HCT116 (cell line): ENCODE measurements at regions not wholly inside any gene's neighbourhood (a gene's known extent, or its start where the extent isn't known, plus 50 kb on each side); places are given as distances from the start of the nearest gene placed in this dataset.

Experiments used
- ATAC-seq: fragments of 200-7000 bp; cut with Tn5 transposase; 2 replicates; pipeline ENCODE4 v1.9.1; 2020; ENCODE audit warnings: mild to moderate bottlenecking, moderate library complexity
- BruUV-seq: library from RNA; stranded (reverse); fragments of 400-500 nt; replicated peaks from 2 replicates; lab custom pipeline; 2021; lab: Mats Ljungman, UMichigan
- CTCF ChIA-PET: fragments of 300-600 bp; sonication (Branson Sonifier 250); formaldehyde crosslinking; loops from one replicate; lab custom pipeline; 2021; ENCODE audit warnings: antibody characterized with exemption; lab: Charles Lee
- POLR2A ChIA-PET: fragments of 300-600, 350-600 bp; sonication (Branson Sonifier 250); formaldehyde crosslinking; loops from one replicate; lab custom pipeline; 2021; ENCODE audit warnings: antibody characterized with exemption; lab: Charles Lee
- RAD21 ChIA-PET, 2 experiments: fragments of 300-600 bp; sonication (Branson Sonifier 250); formaldehyde crosslinking; loops; one replicate each; lab custom pipeline; 2023; ENCODE audit warnings: low total read pairs in 2 of 2; ENCODE audit not compliant: uncharacterized antibody in 2 of 2, unreplicated experiment in 2 of 2, low non-redundant PET in 1 of 2; lab: Charles Lee
- DNase-seq: peaks from one replicate; pipeline ENCODE4 v3.0.0-alpha.2; 2010; ENCODE audit warnings: low read depth, low spot score
- H2AFZ ChIP-seq: fragments of 200-600 bp; shearing (Covaris generic), sonication (generic); 2 replicates; pipeline ENCODE4 v1.6.1; 2017; ENCODE audit warnings: low read depth, mixed run types, mixed read lengths, antibody characterized with exemption, low read length; ENCODE audit not compliant: poor library complexity, severe bottlenecking
- H3K27ac ChIP-seq: 2 replicates; pipeline ENCODE4 v1.5.1; 2012; ENCODE audit warnings: low read depth, low read length
- H3K27me3 ChIP-seq: fragments of 200-600 bp; sonication (generic); 2 replicates; pipeline ENCODE4 v1.6.1; 2016; ENCODE audit warnings: mixed run types, low read length, mixed read lengths; ENCODE audit not compliant: insufficient read depth
- H3K36me3 ChIP-seq, 2 experiments: fragments of 200-500 bp in 1 of 2; fragments of 200-600 bp in 1 of 2; sonication (Bioruptor generic) in 1 of 2; sonication (generic) in 1 of 2; 2 replicates each; pipeline versions ENCODE4 v1.5.1 to v1.6.1; 2014 to 2016; ENCODE audit warnings: low read length in 2 of 2, inconsistent platforms in 1 of 2, mixed read lengths in 1 of 2, mixed run types in 1 of 2; ENCODE audit not compliant: insufficient read depth in 2 of 2, control insufficient read depth in 1 of 2
- H3K4me1 ChIP-seq, 2 experiments: fragments of 200-600 bp in 1 of 2; sonication (generic) in 1 of 2; 2 replicates each; pipeline versions ENCODE4 v1.5.1 to v1.6.1; 2012 to 2017; ENCODE audit warnings: low read length in 2 of 2, inconsistent platforms in 1 of 2, mild to moderate bottlenecking in 1 of 2, mixed read lengths in 1 of 2, mixed run types in 1 of 2, moderate library complexity in 1 of 2; ENCODE audit not compliant: insufficient read depth in 2 of 2, control insufficient read depth in 1 of 2
- H3K4me2 ChIP-seq: fragments of 200-600 bp; sonication (generic); 2 replicates; pipeline ENCODE4 v1.6.1; 2017; ENCODE audit warnings: mixed run types, low read length, mixed read lengths
- H3K4me3 ChIP-seq, 2 experiments: fragments of 200-600 bp in 1 of 2; sonication (generic) in 1 of 2; replicated peaks in 1 of 2; 2 replicates each; pipeline ENCODE4 v1.5.1; 2011 to 2016; ENCODE audit warnings: low read length in 2 of 2, control low read depth in 1 of 2, low read depth in 1 of 2, mild to moderate bottlenecking in 1 of 2, mixed read lengths in 1 of 2, mixed run types in 1 of 2
- H3K79me2 ChIP-seq: fragments of 200-600 bp; sonication (generic); 2 replicates; pipeline ENCODE4 v1.6.1; 2017; ENCODE audit warnings: mild to moderate bottlenecking, mixed run types, low read length, moderate library complexity, mixed read lengths; ENCODE audit not compliant: insufficient read depth
- H3K9ac ChIP-seq: fragments of 200-600 bp; sonication (generic); 2 replicates; pipeline ENCODE4 v1.6.1; 2016; ENCODE audit warnings: low read length, mixed read lengths
- H3K9me2 ChIP-seq: fragments of 200-600 bp; sonication (generic), shearing (Covaris generic); 2 replicates; pipeline ENCODE4 v1.6.1; 2017; ENCODE audit warnings: mixed run types, mild to moderate bottlenecking, moderate library complexity; ENCODE audit not compliant: insufficient read depth
- H3K9me3 ChIP-seq, 2 experiments: fragments of 200-500 bp in 1 of 2; fragments of 200-600 bp in 1 of 2; sonication (Bioruptor generic) in 1 of 2; sonication (generic) in 1 of 2; 2 replicates each; pipeline ENCODE4 v1.6.1; 2014 to 2017; ENCODE audit warnings: low read length in 2 of 2, mixed read lengths in 2 of 2, inconsistent platforms in 1 of 2, low read depth in 1 of 2, mild to moderate bottlenecking in 1 of 2, mixed run types in 1 of 2, moderate library complexity in 1 of 2; ENCODE audit not compliant: control insufficient read depth in 1 of 2, insufficient read depth in 1 of 2
- H4K20me1 ChIP-seq: fragments of 200-600 bp; sonication (generic), shearing (Covaris generic); 2 replicates; pipeline ENCODE4 v1.6.1; 2017; ENCODE audit warnings: mixed run types, mild to moderate bottlenecking, moderate library complexity; ENCODE audit not compliant: insufficient read depth
- CEBPB ChIP-seq: IDR thresholded peaks from 2 replicates; pipeline ENCODE4 v1.6.1; 2012; ENCODE audit warnings: low read depth
- EZH2 ChIP-seq: fragments of 200-600 bp; sonication (generic); IDR thresholded peaks from 2 replicates; pipeline ENCODE4 v1.6.1; 2017; ENCODE audit warnings: antibody characterized with exemption, mixed run types
- FOSL1 ChIP-seq: IDR thresholded peaks from 2 replicates; pipeline ENCODE4 v1.6.1; 2012; ENCODE audit warnings: low read depth
- POLR2A ChIP-seq: IDR thresholded peaks from 2 replicates; pipeline ENCODE4 v1.7.0; 2011; ENCODE audit warnings: borderline replicate concordance; ENCODE audit not compliant: insufficient read depth, insufficient read length; ENCODE audit errors: extremely low read depth
- SP1 ChIP-seq: IDR thresholded peaks from 2 replicates; pipeline ENCODE4 v1.6.1; 2012; ENCODE audit warnings: low read depth
- YY1 ChIP-seq: IDR thresholded peaks from 2 replicates; pipeline ENCODE4 v1.6.1; 2011; ENCODE audit warnings: low read length, low read depth, moderate library complexity, mild to moderate bottlenecking; ENCODE audit not compliant: insufficient replicate concordance; ENCODE audit errors: extremely low read depth
- ZFX ChIP-seq: fragments of 450-650 bp; IDR thresholded peaks from 2 replicates; pipeline ENCODE4 v1.6.1; 2017
- intact Hi-C: fragments of 100-400 bp; cut with micrococcal nuclease; formaldehyde crosslinking; loops from 2 replicates; pipeline ENCODE4 v1.10.0; 2022
- TF ChIP-seq, protein P1 (sequence below): IDR thresholded peaks from 2 replicates; pipeline ENCODE4 v1.6.1; 2012; ENCODE audit warnings: low read depth
- TF ChIP-seq, protein P2 (sequence below): IDR thresholded peaks from 2 replicates; pipeline ENCODE4 v1.6.1; 2012
- TF ChIP-seq, protein P3 (sequence below): IDR thresholded peaks from 2 replicates; pipeline ENCODE4 v1.6.1; 2012

DNA sequence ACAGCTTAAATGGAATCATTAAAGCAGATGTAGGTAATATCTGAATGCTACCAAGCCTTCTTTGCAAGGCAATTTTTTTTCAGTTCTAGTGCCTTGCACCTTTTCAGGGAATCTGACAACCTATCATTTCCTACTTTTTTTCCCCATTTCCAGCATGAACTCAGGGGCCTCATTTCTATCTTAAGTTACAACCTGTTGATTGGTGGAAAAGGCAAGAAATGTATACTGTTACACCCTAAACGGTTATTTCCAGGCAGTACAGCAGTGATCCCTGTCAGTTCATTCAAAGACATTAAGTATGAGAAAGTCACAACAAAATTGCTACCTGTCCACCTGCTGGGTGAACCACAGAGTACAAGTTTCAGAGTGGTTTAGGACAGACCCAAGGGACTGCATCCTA, 171.2 kb upstream of the PIK3C3 start:
- Histone ChIP-seq H3K9me3 (peaks cover 0 to 4% of the 10 kb centered on the region in 2 experiments; a peak in 1 of 4 replicates), H3K79me2 (no peaks in the 10 kb centered on the region)
- CTCF ChIA-PET, result no interaction called here

DNA sequence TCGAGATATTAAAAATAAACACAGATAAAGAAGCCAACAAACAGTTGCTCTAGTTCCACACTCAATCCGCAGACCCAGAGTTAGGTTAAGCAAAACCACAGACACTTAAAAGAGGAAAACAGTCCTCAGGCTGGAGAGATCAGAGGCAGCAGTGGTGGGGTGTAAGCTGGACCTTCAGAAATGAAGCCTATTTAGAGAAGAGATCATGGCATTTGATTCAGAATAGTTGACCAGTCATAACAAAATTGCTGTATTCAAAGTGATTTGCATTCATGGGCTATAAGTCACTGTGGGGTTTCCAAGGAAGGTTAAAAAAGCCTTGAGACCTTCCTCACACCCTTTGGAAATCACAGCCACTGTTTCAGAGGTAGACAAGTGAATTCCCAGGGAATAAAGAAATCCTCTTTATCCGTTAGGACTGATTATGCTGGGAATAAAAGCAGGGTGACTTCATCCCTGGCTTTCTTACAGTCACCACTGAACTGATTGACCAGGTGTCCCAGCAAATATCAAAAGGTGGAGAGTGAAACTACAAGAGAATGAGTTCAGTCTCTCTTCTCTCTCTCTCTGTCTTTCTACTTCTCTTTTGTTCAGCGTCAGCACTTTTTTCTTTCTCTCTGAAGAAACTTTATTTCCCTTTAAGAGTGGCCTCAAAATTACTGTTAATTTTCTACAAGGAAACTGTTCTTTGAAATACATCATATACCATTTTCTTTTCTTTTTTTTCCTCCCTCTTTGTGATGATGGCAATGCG, 171.8 kb upstream of the PIK3C3 start:
- DNase-seq (no peak), ATAC-seq (no peak)
- H3K9ac ChIP-seq, result no peak overlapping the region
- H3K79me2 ChIP-seq, result no peaks in the 10 kb centered on the region
- H3K9me3 ChIP-seq, result peaks cover 0 to 4% of the 10 kb centered on the region in 2 experiments; a peak in 1 of 4 replicates
- ChIA-PET POLR2A (no interaction called here), CTCF (no interaction called here), RAD21 (no interaction called here)
- no peaks in the 10 kb centered on the region for H4K20me1 ChIP-seq
- TF ChIP-seq POLR2A (no peak), FOSL1 (no peak), EZH2 (no peak), CEBPB (no peak), SP1 (no peak), YY1 (no peak)
- TF ChIP-seq, protein P1, sequence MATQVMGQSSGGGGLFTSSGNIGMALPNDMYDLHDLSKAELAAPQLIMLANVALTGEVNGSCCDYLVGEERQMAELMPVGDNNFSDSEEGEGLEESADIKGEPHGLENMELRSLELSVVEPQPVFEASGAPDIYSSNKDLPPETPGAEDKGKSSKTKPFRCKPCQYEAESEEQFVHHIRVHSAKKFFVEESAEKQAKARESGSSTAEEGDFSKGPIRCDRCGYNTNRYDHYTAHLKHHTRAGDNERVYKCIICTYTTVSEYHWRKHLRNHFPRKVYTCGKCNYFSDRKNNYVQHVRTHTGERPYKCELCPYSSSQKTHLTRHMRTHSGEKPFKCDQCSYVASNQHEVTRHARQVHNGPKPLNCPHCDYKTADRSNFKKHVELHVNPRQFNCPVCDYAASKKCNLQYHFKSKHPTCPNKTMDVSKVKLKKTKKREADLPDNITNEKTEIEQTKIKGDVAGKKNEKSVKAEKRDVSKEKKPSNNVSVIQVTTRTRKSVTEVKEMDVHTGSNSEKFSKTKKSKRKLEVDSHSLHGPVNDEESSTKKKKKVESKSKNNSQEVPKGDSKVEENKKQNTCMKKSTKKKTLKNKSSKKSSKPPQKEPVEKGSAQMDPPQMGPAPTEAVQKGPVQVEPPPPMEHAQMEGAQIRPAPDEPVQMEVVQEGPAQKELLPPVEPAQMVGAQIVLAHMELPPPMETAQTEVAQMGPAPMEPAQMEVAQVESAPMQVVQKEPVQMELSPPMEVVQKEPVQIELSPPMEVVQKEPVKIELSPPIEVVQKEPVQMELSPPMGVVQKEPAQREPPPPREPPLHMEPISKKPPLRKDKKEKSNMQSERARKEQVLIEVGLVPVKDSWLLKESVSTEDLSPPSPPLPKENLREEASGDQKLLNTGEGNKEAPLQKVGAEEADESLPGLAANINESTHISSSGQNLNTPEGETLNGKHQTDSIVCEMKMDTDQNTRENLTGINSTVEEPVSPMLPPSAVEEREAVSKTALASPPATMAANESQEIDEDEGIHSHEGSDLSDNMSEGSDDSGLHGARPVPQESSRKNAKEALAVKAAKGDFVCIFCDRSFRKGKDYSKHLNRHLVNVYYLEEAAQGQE, result no peak
- TF ChIP-seq, protein P2, sequence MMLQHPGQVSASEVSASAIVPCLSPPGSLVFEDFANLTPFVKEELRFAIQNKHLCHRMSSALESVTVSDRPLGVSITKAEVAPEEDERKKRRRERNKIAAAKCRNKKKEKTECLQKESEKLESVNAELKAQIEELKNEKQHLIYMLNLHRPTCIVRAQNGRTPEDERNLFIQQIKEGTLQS, result no peak
- no peaks in the 10 kb centered on the region for H3K27me3 ChIP-seq
- no TSS peak for BruUV-seq
- no peak overlapping the region for H3K27ac ChIP-seq
- H3K9me2 ChIP-seq, result no peaks in the 10 kb centered on the region
- intact Hi-C loops, result no loop called here
- H3K36me3 ChIP-seq, result no peaks in the 10 kb centered on the region
- no peaks in the 10 kb centered on the region for H3K4me1 ChIP-seq
- no peak overlapping the region for H3K4me3 ChIP-seq
- no peak overlapping the region for H3K4me2 ChIP-seq
- no peak overlapping the region for H2AFZ ChIP-seq

More for the DNA sequence above, 171.2 kb upstream of the PIK3C3 start:
- DNase-seq, result no peak
- no peak for ATAC-seq
- H4K20me1 ChIP-seq, result no peaks in the 10 kb centered on the region
- no peak overlapping the region for H3K4me3 ChIP-seq
- BruUV-seq, result no TSS peak
- no peak overlapping the region for H3K4me2 ChIP-seq
- no peak for TF ChIP-seq ZFX
- TF ChIP-seq, protein P2, result no peak
- TF ChIP-seq, protein P3, sequence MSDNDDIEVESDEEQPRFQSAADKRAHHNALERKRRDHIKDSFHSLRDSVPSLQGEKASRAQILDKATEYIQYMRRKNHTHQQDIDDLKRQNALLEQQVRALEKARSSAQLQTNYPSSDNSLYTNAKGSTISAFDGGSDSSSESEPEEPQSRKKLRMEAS, result no peak
- H3K27me3 ChIP-seq, result no peaks in the 10 kb centered on the region
- no peaks in the 10 kb centered on the region for H3K4me1 ChIP-seq
- intact Hi-C loops, result no loop called here
- H3K27ac ChIP-seq, result no peak overlapping the region
- no peaks in the 10 kb centered on the region for H3K36me3 ChIP-seq
- no peak overlapping the region for H2AFZ ChIP-seq
- no peak overlapping the region for H3K9ac ChIP-seq
- ChIA-PET POLR2A (no interaction called here), RAD21 (no interaction called here)
- H3K9me2 ChIP-seq, result no peaks in the 10 kb centered on the region
